DND-41 (cell line): ENCODE measurements at regions not wholly inside any gene's neighbourhood (a gene's known extent, or its start where the extent isn't known, plus 50 kb on each side); places are given as distances from the start of the nearest gene placed in this dataset.

Experiments
- ATAC-seq: fragments of 200-7000 bp; cut with Tn5 transposase; 3 replicates; pipeline ENCODE4 v1.9.1; 2021; ENCODE audit warnings: low read depth; ENCODE audit not compliant: insufficient read depth
- DNase-seq: peaks from one replicate; pipeline ENCODE4 v3.0.0-alpha.2; 2020
- H2AFZ ChIP-seq: 2 replicates; pipeline ENCODE4 v1.6.0; 2012; ENCODE audit warnings: low read depth, low read length
- H3K27ac ChIP-seq: 2 replicates; pipeline ENCODE4 v1.5.1; 2012; ENCODE audit warnings: low read length, inconsistent platforms
- H3K27me3 ChIP-seq: fragments of 200-600 bp; sonication (generic); 2 replicates; pipeline ENCODE4 v1.6.0; 2012; ENCODE audit warnings: low read length, mild to moderate bottlenecking, inconsistent platforms; ENCODE audit not compliant: insufficient read depth, poor library complexity
- H3K36me3 ChIP-seq: 2 replicates; pipeline ENCODE4 v1.5.1; 2012; ENCODE audit warnings: low read length, inconsistent platforms; ENCODE audit not compliant: insufficient read depth
- H3K4me1 ChIP-seq: 2 replicates; pipeline ENCODE4 v1.5.1; 2012; ENCODE audit warnings: mild to moderate bottlenecking, low read length; ENCODE audit not compliant: insufficient read depth
- H3K4me2 ChIP-seq: 2 replicates; pipeline ENCODE4 v1.6.0; 2012; ENCODE audit warnings: mild to moderate bottlenecking, moderate library complexity, low read length, inconsistent platforms; ENCODE audit not compliant: insufficient read depth
- H3K4me3 ChIP-seq, 2 experiments: fragments of 200-600 bp in 1 of 2; shearing (Covaris generic) in 1 of 2; 2 replicates each; pipeline ENCODE4 v1.5.1; 2012 to 2016; ENCODE audit warnings: inconsistent platforms in 2 of 2, low read length in 2 of 2, mild to moderate bottlenecking in 2 of 2, low read depth in 1 of 2, moderate library complexity in 1 of 2
- H3K79me2 ChIP-seq: 2 replicates; pipeline ENCODE4 v1.6.0; 2012; ENCODE audit warnings: low read length, inconsistent platforms; ENCODE audit not compliant: insufficient read depth
- H3K9ac ChIP-seq: 2 replicates; pipeline ENCODE4 v1.6.0; 2012; ENCODE audit warnings: low read depth, mild to moderate bottlenecking, inconsistent platforms, low read length, moderate library complexity
- H3K9me3 ChIP-seq: 2 replicates; pipeline ENCODE4 v1.5.1; 2012; ENCODE audit warnings: low read length, moderate library complexity, mild to moderate bottlenecking, inconsistent platforms; ENCODE audit not compliant: insufficient read depth, severe bottlenecking
- H4K20me1 ChIP-seq: 2 replicates; pipeline ENCODE4 v1.6.0; 2012; ENCODE audit warnings: low read length; ENCODE audit not compliant: insufficient read depth
- CTCF ChIP-seq: IDR thresholded peaks from 2 replicates; pipeline ENCODE4 v1.5.1; 2012; ENCODE audit warnings: borderline replicate concordance, low read length, moderate library complexity, mild to moderate bottlenecking; ENCODE audit not compliant: poor library complexity, severe bottlenecking; ENCODE audit errors: extremely low read depth
- EZH2 ChIP-seq: IDR thresholded peaks from 3 replicates; pipeline ENCODE4 v1.6.1; 2012; ENCODE audit warnings: borderline replicate concordance, low read depth, mild to moderate bottlenecking, moderate library complexity, low read length, inconsistent platforms; ENCODE audit not compliant: severe bottlenecking

- H3K4me3 ChIP-seq, result no peak overlapping the region
- H3K79me2 ChIP-seq, result no peaks in the 10 kb centered on the region
- no peak for ATAC-seq
- H4K20me1 ChIP-seq, result no peaks in the 10 kb centered on the region
- no peaks in the 10 kb centered on the region for H3K9me3 ChIP-seq
- H3K4me1 ChIP-seq, result no peaks in the 10 kb centered on the region
- H3K27ac ChIP-seq, result no peak overlapping the region
- no peak overlapping the region for H2AFZ ChIP-seq
- no peaks in the 10 kb centered on the region for H3K36me3 ChIP-seq
- TF ChIP-seq CTCF, result no peak
- TF ChIP-seq EZH2, result no peak
- no peak overlapping the region for H3K4me2 ChIP-seq
- H3K9ac ChIP-seq, result no peak overlapping the region
- H3K27me3 ChIP-seq, result no peaks in the 10 kb centered on the region
- DNase-seq, result no peak
Observed at GRCh38 chr21:17427157-17427556, 85.7 kb upstream of the CXADR start.

GRCh38 chr21:17427831-17428483 lies 84.9 kb upstream of the CXADR start:
- ATAC-seq (no peak), DNase-seq (no peak)
- Histone ChIP-seq H3K4me1 (no peaks in the 10 kb centered on the region), H3K4me2 (no peak overlapping the region), H3K4me3 (no peak overlapping the region), H3K27ac (no peak overlapping the region), H2AFZ (no peak overlapping the region), H3K79me2 (no peaks in the 10 kb centered on the region), H3K9ac (no peak overlapping the region), H3K27me3 (no peaks in the 10 kb centered on the region), H4K20me1 (no peaks in the 10 kb centered on the region), H3K36me3 (no peaks in the 10 kb centered on the region), H3K9me3 (no peaks in the 10 kb centered on the region)
- TF ChIP-seq CTCF (no peak), EZH2 (no peak)

GRCh38 chr21:17428484-17428869 lies 84.4 kb upstream of the CXADR start:
- Histone ChIP-seq H3K4me3 (no peak overlapping the region), H3K9me3 (no peaks in the 10 kb centered on the region), H3K27ac (no peak overlapping the region), H3K4me2 (no peak overlapping the region), H3K79me2 (no peaks in the 10 kb centered on the region), H2AFZ (no peak overlapping the region), H4K20me1 (no peaks in the 10 kb centered on the region), H3K9ac (no peak overlapping the region), H3K4me1 (no peaks in the 10 kb centered on the region), H3K36me3 (no peaks in the 10 kb centered on the region), H3K27me3 (no peaks in the 10 kb centered on the region)
- TF ChIP-seq EZH2, result no peak
- no peak for TF ChIP-seq CTCF
- no peak for DNase-seq
- no peak for ATAC-seq
